Psoas muscle (tissue), 7 donors: ENCODE measurements at regions not wholly inside any gene's neighbourhood (a gene's known extent, or its start where the extent isn't known, plus 50 kb on each side); places are given as distances from the start of the nearest gene placed in this dataset.
A peak's percentile ranks its signal among the peaks of the same experiment; 100 is the strongest.

ENCODE experiments used
- ATAC-seq, 4 donors: fragments of 200-7000 bp; cut with Tn5 transposase; one replicate each; pipeline ENCODE4 v1.9.1; 2020; ENCODE audit warnings: moderate library complexity in 3 of 4, mild to moderate bottlenecking in 2 of 4
- DNase-seq, 2 donors: peaks; one replicate each; pipeline ENCODE4 v3.0.0-alpha.2; 2020
- H3K27ac ChIP-seq: fragments of 200-600 bp; one replicate; pipeline ENCODE4 v1.8.0; 2022
- H3K27me3 ChIP-seq, 3 donors: fragments of 200-600 bp in 1 of 3; one replicate each; pipeline versions ENCODE4 v1.6.1 to v1.8.0; 2013 to 2022; ENCODE audit warnings: low read length in 2 of 3, mild to moderate bottlenecking in 2 of 3, moderate library complexity in 1 of 3; ENCODE audit not compliant: insufficient read depth in 3 of 3
- H3K36me3 ChIP-seq, 2 donors: fragments of 200-600 bp in 1 of 2; one replicate each; pipeline versions ENCODE4 v1.6.1 to v1.8.0; 2013 to 2022; ENCODE audit warnings: low read depth in 1 of 2, mild to moderate bottlenecking in 1 of 2, moderate library complexity in 1 of 2; ENCODE audit not compliant: insufficient read depth in 1 of 2
- H3K4me1 ChIP-seq: fragments of 200-600 bp; one replicate; pipeline ENCODE4 v1.8.0; 2022
- H3K4me3 ChIP-seq: fragments of 200-600 bp; one replicate; pipeline ENCODE4 v1.8.0; 2022; ENCODE audit warnings: mild to moderate bottlenecking
- H3K9me3 ChIP-seq: fragments of 200-600 bp; one replicate; pipeline ENCODE4 v1.8.0; 2022
- CTCF ChIP-seq: fragments of 200-600 bp; IDR thresholded peaks from one replicate; pipeline ENCODE4 v1.8.0; 2022; ENCODE audit warnings: antibody characterized with exemption
- WGBS, 3 donors: extraction: QIAGEN DNeasy Blood & Tissue Kit; methylation state at CpG; one replicate each; pipeline versions ENCODE4 v1.1.6 to v1.1.7; 2013; 5-methylcytosine and 5-hydroxymethylcytosine counted together
- intact Hi-C, 2 donors: fragments of 100-400 bp; cut with DNase I; formaldehyde crosslinking; loops; one replicate each; pipeline versions ENCODE4 v1.11.0 to v1.14.2; 2022
- donor health status: healthy with polysubstance abuse.
- donor health status: DM: no; HTN: no; CAD: no; lungs with moderate emphysema.
- donor health status: Bipolar disorder and iron deficiency.
- donor health status: healthy.
- donor health status: DM: yes; HTN: yes; CAD: no.
- donor health status: DM: no; HTN: no; CAD: no.
- donor health status: DM: yes; HTN: yes; CAD: no.

- DNase-seq (no peak), ATAC-seq (no peak)
- H3K27me3 ChIP-seq = no peaks in the 10 kb centered on the region
- no peak for TF ChIP-seq CTCF
- no peaks in the 10 kb centered on the region for H3K36me3 ChIP-seq
- 80 to 95% (median 89%) methylated on average over 1 of the region's 1 CpG for WGBS, 3 donors
- no peaks in the 10 kb centered on the region for H3K4me1 ChIP-seq
- H3K9me3 ChIP-seq = peaks cover 6% of the 10 kb centered on the region
- intact Hi-C loops = no loop called here
- H3K27ac ChIP-seq = no peak overlapping the region
- no peak overlapping the region for H3K4me3 ChIP-seq
These were observed 448.1 kb downstream of the KCNH5 start for GRCh38 chr14:62597143-62597542.

- WGBS, 3 donors = 87 to 90% (median 89%) methylated on average over 2 of the region's 2 CpGs
- TF ChIP-seq CTCF = no peak
- intact Hi-C loops = no loop called here
- ATAC-seq (no peak), DNase-seq (no peak)
- Histone ChIP-seq H3K36me3 (no peaks in the 10 kb centered on the region), H3K27ac (no peak overlapping the region), H3K9me3 (peaks cover 6% of the 10 kb centered on the region), H3K4me3 (no peak overlapping the region), H3K4me1 (no peaks in the 10 kb centered on the region), H3K27me3 (no peaks in the 10 kb centered on the region)
These were observed 445.5 kb downstream of the KCNH5 start for GRCh38 chr14:62599616-62600385.

- Histone ChIP-seq H3K27ac (no peak overlapping the region), H3K27me3 (no peaks in the 10 kb centered on the region), H3K4me3 (no peak overlapping the region), H3K36me3 (no peaks in the 10 kb centered on the region), H3K9me3 (no peaks in the 10 kb centered on the region), H3K4me1 (no peaks in the 10 kb centered on the region)
- no peak for TF ChIP-seq CTCF
- DNase-seq (no peak), ATAC-seq (no peak)
- intact Hi-C loops = no loop called here
- 87 to 89% (median 88%) methylated on average over 2 of the region's 2 CpGs for WGBS, 3 donors
These were observed 442.5 kb downstream of the KCNH5 start for GRCh38 chr14:62602712-62603111.

- intact Hi-C loops = no loop called here
These were observed 440.7 kb downstream of the KCNH5 start for GRCh38 chr14:62604524-62604923.

More at GRCh38 chr14:62604524-62604923, 440.7 kb downstream of the KCNH5 start:
- no peaks in the 10 kb centered on the region for H3K4me1 ChIP-seq
- no peaks in the 10 kb centered on the region for H3K9me3 ChIP-seq
- 35 to 53% (median 46%) methylated on average over 2 of the region's 2 CpGs for WGBS, 3 donors
- H3K27me3 ChIP-seq = no peaks in the 10 kb centered on the region
- H3K4me3 ChIP-seq = no peak overlapping the region
- no peak overlapping the region for H3K27ac ChIP-seq
- DNase-seq (no peak), ATAC-seq (peak; percentile 64 to 89 (median 82))
- no peak for TF ChIP-seq CTCF
- H3K36me3 ChIP-seq = no peaks in the 10 kb centered on the region
